ENCODE measurements at regions not wholly inside any gene's neighbourhood (a gene's known extent, or its start where the extent isn't known, plus 50 kb on each side); places are given as distances from the start of the nearest gene placed in this dataset.

DNA sequence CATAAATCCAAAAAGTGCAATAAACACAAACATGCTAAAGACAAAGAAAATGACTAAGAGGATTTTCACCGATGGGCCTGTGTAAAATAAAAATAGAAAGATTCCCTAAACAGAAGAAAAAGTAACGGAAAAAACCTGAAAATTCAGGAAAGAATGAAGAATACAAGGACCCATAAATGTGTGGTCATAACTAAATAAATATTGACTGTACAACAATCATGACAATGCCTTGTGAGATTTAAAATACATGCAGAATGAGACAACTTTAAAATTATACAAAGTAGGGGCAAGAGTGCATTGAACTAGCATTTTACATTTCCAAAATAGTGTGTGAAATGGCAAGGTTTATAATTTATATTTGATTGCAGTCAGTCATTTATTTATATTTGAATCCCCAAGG, 409.1 kb upstream of the ANKRD30A start:
- in situ Hi-C loops (cut with MboI), result no loop called here
- no peak for ATAC-seq
- Histone ChIP-seq H3K4me3 (no peak overlapping the region), H3K79me2 (ENCODE audit: control insufficient read depth, insufficient read depth, low read length) (no peaks in the 10 kb centered on the region), H3K4me2 (ENCODE audit: control insufficient read depth, insufficient read depth) (no peak overlapping the region), H4K20me1 (ENCODE audit: control insufficient read depth, insufficient read depth) (no peaks in the 10 kb centered on the region), H3K36me3 (ENCODE audit: control insufficient read depth in 2 of 2, insufficient read depth in 2 of 2, low read length in 1 of 2) (no peaks in the 10 kb centered on the region), H3K9me3 (replicated peaks; ENCODE audit: control insufficient read depth, insufficient read depth, low read length) (no peaks in the 10 kb centered on the region), H3K27me3 (replicated peaks in 1 of 2; ENCODE audit: control insufficient read depth in 2 of 2, insufficient read depth in 2 of 2, low read length in 1 of 2) (no peaks in the 10 kb centered on the region), H2AFZ (ENCODE audit: control insufficient read depth, low read depth, low read length) (no peak overlapping the region), H3K27ac (ENCODE audit: control insufficient read depth, insufficient read depth) (no peak overlapping the region), H3K4me1 (ENCODE audit: control insufficient read depth, insufficient read depth, low read length) (no peaks in the 10 kb centered on the region), H3K9ac (ENCODE audit: control insufficient read depth, insufficient read depth, low read length) (no peak overlapping the region)
- SMC1A ChIA-PET (ENCODE audit: uncharacterized antibody, unreplicated experiment), result no interaction called here
- 0% methylated on average over 2 of the region's 2 CpGs for WGBS (ENCODE audit: insufficient coverage, insufficient replicate concordance, low lambda C conversion rate, missing lambda C conversion rate)
- CTCF ChIA-PET, result no interaction called here
- intact Hi-C loops (cut with micrococcal nuclease; ENCODE audit: unreplicated experiment), result no loop called here
- RAD21 ChIA-PET (ENCODE audit: unreplicated experiment), result no interaction called here
- FAIRE-seq, result no peak
- BruUV-seq (replicated peaks), result no TSS peak
- POLR2A ChIA-PET, result no interaction called here
- no peak for TF ChIP-seq HDGF (IDR thresholded peaks at IDR 0.05)
- no peak for TF ChIP-seq MEF2A (IDR thresholded peaks at IDR 0.05; ENCODE audit: insufficient read depth, low read depth, low read length)
- no peak for TF ChIP-seq SMARCA5 (IDR thresholded peaks at IDR 0.05)
- TF ChIP-seq YY1 (IDR thresholded peaks at IDR 0.05; ENCODE audit: low read depth, low read length), result no peak
- TF ChIP-seq, protein P1, sequence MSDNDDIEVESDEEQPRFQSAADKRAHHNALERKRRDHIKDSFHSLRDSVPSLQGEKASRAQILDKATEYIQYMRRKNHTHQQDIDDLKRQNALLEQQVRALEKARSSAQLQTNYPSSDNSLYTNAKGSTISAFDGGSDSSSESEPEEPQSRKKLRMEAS (IDR thresholded peaks at IDR 0.05; ENCODE audit: low read depth, low read length), result no peak
- no peak for TF ChIP-seq ZZZ3 (IDR thresholded peaks at IDR 0.05; ENCODE audit: control insufficient read depth, insufficient read length, low read depth)
- no peak for TF ChIP-seq JUND (IDR thresholded peaks at IDR 0.05; ENCODE audit: low read depth, low read length)
- TF ChIP-seq, protein P2, sequence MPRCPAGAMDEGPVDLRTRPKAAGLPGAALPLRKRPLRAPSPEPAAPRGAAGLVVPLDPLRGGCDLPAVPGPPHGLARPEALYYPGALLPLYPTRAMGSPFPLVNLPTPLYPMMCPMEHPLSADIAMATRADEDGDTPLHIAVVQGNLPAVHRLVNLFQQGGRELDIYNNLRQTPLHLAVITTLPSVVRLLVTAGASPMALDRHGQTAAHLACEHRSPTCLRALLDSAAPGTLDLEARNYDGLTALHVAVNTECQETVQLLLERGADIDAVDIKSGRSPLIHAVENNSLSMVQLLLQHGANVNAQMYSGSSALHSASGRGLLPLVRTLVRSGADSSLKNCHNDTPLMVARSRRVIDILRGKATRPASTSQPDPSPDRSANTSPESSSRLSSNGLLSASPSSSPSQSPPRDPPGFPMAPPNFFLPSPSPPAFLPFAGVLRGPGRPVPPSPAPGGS (IDR thresholded peaks at IDR 0.05; ENCODE audit: borderline replicate concordance, insufficient read depth, low read depth, low read length, poor library complexity, severe bottlenecking), result no peak
- no peak for TF ChIP-seq GABPA (IDR thresholded peaks at IDR 0.05; ENCODE audit: low read depth)
- TF ChIP-seq CHD1 (IDR thresholded peaks at IDR 0.05; ENCODE audit: low read depth, low read length), result no peak
- TF ChIP-seq RELA (IDR thresholded peaks at IDR 0.05; ENCODE audit: borderline replicate concordance, partially characterized antibody), result no peak
- DNase-seq (ENCODE audit: low read depth, low spot score), result no peak
